WTC11 (cell line): ENCODE measurements at regions not wholly inside any gene's neighbourhood (a gene's known extent, or its start where the extent isn't known, plus 50 kb on each side); places are given as distances from the start of the nearest gene placed in this dataset.

Source experiments
- ATAC-seq: fragments of 200-7000 bp; cut with Tn5 transposase; 2 replicates; pipeline ENCODE4 v1.10.0; 2021; ENCODE audit warnings: mild to moderate bottlenecking, moderate library complexity
- CTCF ChIA-PET: fragments of 300-600 bp; sonication (Branson Sonifier 250); formaldehyde crosslinking; loops from one replicate; lab custom pipeline; 2021; ENCODE audit warnings: antibody characterized with exemption; lab: Charles Lee
- POLR2A ChIA-PET: fragments of 350-600 bp; sonication (Branson Sonifier 250); formaldehyde crosslinking; loops from one replicate; lab custom pipeline; 2021; ENCODE audit warnings: antibody characterized with exemption; lab: Charles Lee
- DNase-seq: peaks from one replicate; pipeline ENCODE4 v3.0.0; 2021; ENCODE audit warnings: low spot score
- H3K27ac Mint-ChIP-seq: 2 replicates; pipeline ENCODE4 v1.8.0; 2021; ENCODE audit warnings: mixed read lengths
- H3K27me3 Mint-ChIP-seq: 2 replicates; pipeline ENCODE4 v1.8.0; 2021; ENCODE audit warnings: low read depth, mild to moderate bottlenecking, moderate library complexity, mixed read lengths
- H3K36me3 Mint-ChIP-seq: 2 replicates; pipeline ENCODE4 v1.8.0; 2021; ENCODE audit warnings: mixed read lengths
- H3K4me1 Mint-ChIP-seq: 2 replicates; pipeline ENCODE4 v1.8.0; 2022; ENCODE audit warnings: mixed read lengths
- H3K4me3 Mint-ChIP-seq: 2 replicates; pipeline ENCODE4 v1.8.0; 2021; ENCODE audit warnings: mild to moderate bottlenecking, moderate library complexity, mixed read lengths
- H3K9me3 Mint-ChIP-seq: 2 replicates; pipeline ENCODE4 v1.8.0; 2021; ENCODE audit warnings: mixed read lengths
- AFF4 ChIP-seq: sonication (generic); formaldehyde crosslinking; IDR thresholded peaks from 2 replicates; pipeline ENCODE4 v1.8.1; 2023; ENCODE audit warnings: mild to moderate bottlenecking, missing genetic modification reagents, borderline replicate concordance
- AR ChIP-seq: fragments of 250-450 bp; sonication (Bioruptor Pico); IDR thresholded peaks from 2 replicates; pipeline ENCODE4 v1.9.0; 2021; ENCODE audit warnings: mild to moderate bottlenecking
- ARID4B ChIP-seq: sonication (generic); formaldehyde crosslinking; IDR thresholded peaks from 2 replicates; pipeline ENCODE4 v1.8.0; 2023; ENCODE audit warnings: missing genetic modification reagents, mild to moderate bottlenecking, borderline replicate concordance
- CREB1 ChIP-seq: sonication (generic); formaldehyde crosslinking; IDR thresholded peaks from 2 replicates; pipeline ENCODE4 v1.8.0; 2023; ENCODE audit warnings: mild to moderate bottlenecking, missing genetic modification reagents
- FOXK1 ChIP-seq: sonication (generic); formaldehyde crosslinking; IDR thresholded peaks from 2 replicates; pipeline ENCODE4 v1.8.0; 2022; ENCODE audit warnings: mild to moderate bottlenecking, moderate library complexity, missing genetic modification reagents
- GRHL2 ChIP-seq: fragments of 250-450 bp; sonication (Bioruptor Pico); IDR thresholded peaks from 2 replicates; pipeline ENCODE4 v1.8.0; 2022; ENCODE audit warnings: mild to moderate bottlenecking, moderate library complexity; ENCODE audit not compliant: insufficient replicate concordance, severe bottlenecking
- KAT7 ChIP-seq: sonication (generic); formaldehyde crosslinking; IDR thresholded peaks from 2 replicates; pipeline ENCODE4 v1.8.1; 2023; ENCODE audit warnings: missing genetic modification reagents, mild to moderate bottlenecking, borderline replicate concordance
- MYBL2 ChIP-seq: sonication (generic); formaldehyde crosslinking; IDR thresholded peaks from 2 replicates; pipeline ENCODE4 v1.8.1; 2023; ENCODE audit warnings: mild to moderate bottlenecking, moderate library complexity, missing genetic modification reagents
- PRRX2 ChIP-seq: fragments of 250-450 bp; sonication (Bioruptor Pico); IDR thresholded peaks from 2 replicates; pipeline ENCODE4 v1.8.0; 2021; ENCODE audit warnings: mild to moderate bottlenecking
- RELA ChIP-seq: sonication (generic); formaldehyde crosslinking; IDR thresholded peaks from 2 replicates; pipeline ENCODE4 v1.8.1; 2022; ENCODE audit warnings: missing genetic modification reagents, mild to moderate bottlenecking, borderline replicate concordance
- TP53 ChIP-seq: sonication (generic); formaldehyde crosslinking; IDR thresholded peaks from 2 replicates; pipeline ENCODE4 v1.8.1; 2023; ENCODE audit warnings: mild to moderate bottlenecking, missing genetic modification reagents
- USF1 ChIP-seq: sonication (generic); formaldehyde crosslinking; IDR thresholded peaks from 2 replicates; pipeline ENCODE4 v1.8.0; 2022; ENCODE audit warnings: mild to moderate bottlenecking, missing genetic modification reagents
- USF2 ChIP-seq: sonication (generic); formaldehyde crosslinking; IDR thresholded peaks from 2 replicates; pipeline ENCODE4 v1.8.1; 2023; ENCODE audit warnings: mild to moderate bottlenecking, missing genetic modification reagents, moderate library complexity
- ZNF138 ChIP-seq: sonication (generic); formaldehyde crosslinking; conservative IDR thresholded peaks from 2 replicates; pipeline ENCODE4 v1.8.1; 2022; ENCODE audit warnings: mild to moderate bottlenecking, moderate library complexity, missing genetic modification reagents
- ZNF396 ChIP-seq: fragments of 250-450 bp; sonication (Bioruptor Pico); IDR thresholded peaks from 2 replicates; pipeline ENCODE4 v1.8.0; 2021; ENCODE audit warnings: mild to moderate bottlenecking, moderate library complexity, borderline replicate concordance
- ZNF423 ChIP-seq: fragments of 250-450 bp; sonication (Bioruptor Pico); IDR thresholded peaks from 2 replicates; pipeline ENCODE4 v2.1.2; 2022; ENCODE audit warnings: mild to moderate bottlenecking, moderate library complexity
- ZNF425 ChIP-seq: fragments of 250-450 bp; sonication (Bioruptor Pico); conservative IDR thresholded peaks from 2 replicates; pipeline ENCODE4 v1.9.0; 2021; ENCODE audit warnings: mild to moderate bottlenecking

- TF ChIP-seq AFF4, result no peak
- TF ChIP-seq ARID4B (CRISPR knock-in tag), result no peak
- no peak for TF ChIP-seq ZNF396 (CRISPR knock-in tag)
- no peak for TF ChIP-seq PRRX2
- TF ChIP-seq CREB1, result no peak
- TF ChIP-seq, all 79 proteins: peak for 0
Observed at GRCh38 chr7:13489386-13489785, 500.1 kb downstream of the ETV1 start (continued).

GRCh38 chr7:13496976-13497375 is 492.5 kb downstream of the ETV1 start:
- Mint-ChIP-seq H3K36me3 (no peaks in the 10 kb centered on the region), H3K27ac (no peak overlapping the region), H3K4me3 (no peak overlapping the region), H3K27me3 (no peaks in the 10 kb centered on the region), H3K4me1 (no peaks in the 10 kb centered on the region), H3K9me3 (peaks cover 10% of the 10 kb centered on the region)
- CTCF ChIA-PET, result no interaction called here
- no peak for ATAC-seq
- DNase-seq, result no peak
- POLR2A ChIA-PET, result no interaction called here
- no peak for TF ChIP-seq PRRX2
- TF ChIP-seq FOXK1 (CRISPR knock-in tag), result no peak
- TF ChIP-seq KAT7 (CRISPR knock-in tag), result no peak
- TF ChIP-seq AR (CRISPR knock-in tag), result no peak
- TF ChIP-seq TP53 (CRISPR knock-in tag), result no peak
- no peak for TF ChIP-seq ZNF425 (CRISPR knock-in tag)
- TF ChIP-seq GRHL2 (CRISPR knock-in tag), result no peak
- no peak for TF ChIP-seq ZNF138 (CRISPR knock-in tag)
- no peak for TF ChIP-seq USF1 (CRISPR knock-in tag)
- TF ChIP-seq USF2 (CRISPR knock-in tag), result no peak
- no peak for TF ChIP-seq MYBL2
- TF ChIP-seq ZNF423, result no peak
- no peak for TF ChIP-seq RELA (CRISPR knock-in tag)
